IPS-NIHi7 (cell line): ENCODE measurements at regions not wholly inside any gene's neighbourhood (a gene's known extent, or its start where the extent isn't known, plus 50 kb on each side); places are given as distances from the start of the nearest gene placed in this dataset.
"Not testable (repeated sequence)": the region's sequence is repeated elsewhere in the genome, so short reads cannot be mapped to it uniquely, and the experiment has no call there.

Experiments
- DNase-seq: peaks from one replicate; pipeline ENCODE4 v3.0.0; 2012; ENCODE audit warnings: mixed read lengths; ENCODE audit errors: extremely low spot score

- no peak for DNase-seq
Observed at GRCh38 chr20:11677836-11678235, 239.9 kb upstream of the BTBD3 start.

DNA sequence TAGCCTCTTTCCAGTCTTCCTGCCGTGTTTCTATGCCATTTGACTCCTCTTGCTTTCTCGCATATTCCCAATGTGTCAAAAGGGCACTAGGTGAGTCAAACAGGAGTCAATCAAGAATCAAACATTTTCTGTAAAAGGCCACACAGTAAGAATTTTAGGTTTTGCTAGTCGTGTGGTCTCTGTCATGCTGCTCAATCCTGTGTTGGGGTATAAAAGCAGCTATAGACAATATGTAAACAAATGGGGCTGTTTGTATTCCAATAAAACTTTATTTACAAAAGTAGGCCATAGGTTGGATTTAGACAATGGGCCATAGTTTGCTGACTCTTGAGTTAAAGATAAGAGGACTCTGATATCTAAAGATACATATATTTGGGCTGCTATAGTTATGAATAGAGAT, 235.4 kb upstream of the BTBD3 start:
- no peak for DNase-seq

DNA sequence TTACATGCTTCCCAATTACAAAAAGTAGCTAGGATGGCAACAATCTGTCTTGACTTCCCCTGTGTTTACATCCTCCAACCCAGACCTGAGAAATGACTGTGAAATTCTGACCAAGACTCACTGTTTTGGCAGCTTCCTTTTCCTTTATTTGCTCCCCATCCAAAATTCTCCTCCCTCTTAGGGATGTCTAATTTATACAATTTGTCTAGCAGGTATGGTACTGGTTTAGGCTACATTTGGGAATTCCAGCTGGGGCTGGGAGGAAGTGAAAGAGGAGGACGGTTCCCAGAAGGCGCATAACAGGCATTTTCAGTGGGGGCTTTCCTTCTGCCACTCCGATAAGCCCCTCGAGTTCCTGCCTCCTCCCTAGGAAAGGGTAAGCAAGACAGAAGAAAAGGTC, 231.5 kb upstream of the BTBD3 start:
- no peak for DNase-seq

DNA sequence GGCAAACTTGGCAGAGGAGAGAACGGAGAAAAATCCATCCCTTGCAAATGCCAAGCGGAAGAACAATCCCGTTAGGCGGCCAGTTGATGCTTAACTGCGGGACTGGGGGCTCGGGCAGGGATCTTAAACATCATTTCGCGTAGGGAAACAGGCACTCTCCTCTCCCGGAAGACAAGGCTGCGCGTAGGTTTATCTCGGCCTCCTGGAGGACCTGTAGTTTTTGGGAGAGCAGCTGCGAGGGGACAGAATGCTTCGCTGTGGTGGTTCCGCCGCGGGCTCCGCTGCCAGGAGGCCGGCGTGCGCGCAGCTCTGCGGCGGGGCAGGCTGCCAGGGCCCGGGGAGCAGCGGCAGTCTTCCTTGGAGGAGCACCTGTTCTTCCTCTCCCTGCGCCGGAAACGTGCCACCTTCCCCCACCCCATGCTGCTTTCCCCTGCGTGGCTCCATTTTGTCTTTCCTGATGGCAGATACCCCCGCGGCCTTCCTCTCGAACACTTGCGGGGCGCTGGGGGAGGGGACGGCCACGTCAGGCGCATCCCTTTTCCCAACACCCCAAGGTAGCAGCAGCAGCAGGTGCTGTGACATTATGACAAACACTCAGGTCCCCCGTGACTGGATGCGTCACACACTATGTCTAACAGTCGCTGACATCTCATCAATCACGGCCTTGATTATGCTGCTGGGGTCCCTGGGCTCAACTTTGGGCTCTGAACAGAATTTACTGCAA, 230.7 kb upstream of the BTBD3 start:
- DNase-seq, result peak; percentile 48

DNA sequence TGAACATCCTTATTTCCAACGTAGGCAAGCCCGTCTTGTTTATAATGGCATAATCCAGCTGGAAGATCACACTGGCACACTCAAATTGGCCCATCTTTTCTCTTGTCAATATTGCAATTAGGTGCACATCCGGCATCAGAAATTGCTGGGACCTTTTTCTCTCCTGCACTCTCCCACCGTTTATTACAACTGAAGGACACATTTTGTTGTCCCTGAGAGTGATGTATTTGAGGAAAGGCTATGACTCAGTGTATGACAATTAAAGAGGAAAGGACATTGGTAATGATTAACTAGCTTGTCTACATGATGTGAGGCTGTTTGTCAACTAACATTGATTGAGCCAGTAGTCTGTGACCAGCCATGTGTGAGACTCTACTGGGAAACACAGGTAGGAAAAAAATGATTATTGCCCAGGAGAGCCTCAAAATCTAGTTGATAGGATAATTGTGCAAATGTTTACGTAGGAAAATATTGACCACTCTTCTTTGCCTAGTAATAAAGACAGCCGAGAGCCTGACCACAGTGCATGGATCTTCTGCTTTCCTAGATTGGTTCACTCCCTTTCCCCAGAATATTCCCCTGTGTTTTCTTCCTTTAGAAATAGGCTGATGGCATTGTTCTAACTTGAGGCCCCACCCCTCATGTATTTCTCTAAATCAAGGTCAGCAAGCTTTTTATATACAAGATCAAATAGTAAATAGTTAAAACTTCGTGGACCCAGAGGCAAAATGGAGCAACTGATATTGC, 230.0 kb upstream of the BTBD3 start:
- no peak for DNase-seq

DNA sequence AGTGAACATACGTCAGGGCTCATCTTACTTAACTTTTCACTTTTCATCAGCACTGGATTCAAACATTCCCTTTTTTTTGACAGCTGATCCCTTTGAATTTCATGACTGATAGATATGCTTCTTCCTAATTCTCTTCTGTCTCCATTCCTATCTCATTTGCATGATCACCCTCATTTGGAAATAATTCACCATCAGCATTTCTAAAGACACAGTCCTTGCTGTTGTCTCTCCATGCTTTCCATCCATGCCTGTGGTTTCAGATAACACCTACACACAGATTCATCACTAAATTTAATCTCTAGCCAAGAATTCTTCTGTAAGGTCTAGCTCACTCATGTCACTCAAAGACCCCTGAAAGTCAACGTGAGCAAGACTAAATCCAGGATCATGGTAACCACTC, 228.4 kb upstream of the BTBD3 start:
- DNase-seq, result no peak

DNA sequence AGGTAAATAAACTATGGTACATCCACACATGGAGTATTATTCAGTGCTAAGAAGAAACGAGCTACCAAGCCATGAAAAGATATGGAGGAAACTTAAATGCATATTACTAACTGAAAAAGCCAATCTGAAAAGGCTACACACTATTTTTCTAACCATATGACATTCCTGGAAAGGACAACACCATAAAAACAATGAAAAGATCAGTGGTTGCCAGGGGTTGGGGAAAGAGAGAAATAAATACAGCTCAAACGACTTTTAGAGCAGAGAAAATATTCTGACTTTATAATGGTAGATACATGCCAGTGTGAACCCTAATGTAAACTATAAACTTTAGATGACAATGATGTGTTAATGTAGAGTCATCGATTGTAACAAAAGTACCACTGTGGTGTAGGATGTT, 225.9 kb upstream of the BTBD3 start:
- DNase-seq, result no peak

DNA sequence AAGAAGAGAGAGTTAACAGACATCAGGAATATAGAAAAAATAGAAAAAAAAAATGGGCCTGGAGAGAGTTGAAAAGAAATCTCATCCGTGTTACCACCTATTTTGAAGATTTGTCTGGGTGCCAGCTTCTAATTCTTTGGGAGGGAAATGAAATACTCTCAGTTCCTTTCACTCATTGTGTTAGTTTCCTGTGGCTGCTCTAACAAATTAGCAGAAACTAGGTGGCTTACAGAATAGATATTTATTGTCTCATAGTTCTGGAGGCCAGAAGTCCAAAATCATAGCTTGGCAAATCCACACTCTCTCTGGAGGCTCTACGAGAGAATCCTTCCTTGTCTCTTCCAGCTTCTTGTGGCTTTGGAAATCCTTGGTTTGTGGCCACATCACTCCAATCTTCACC, 225.1 kb upstream of the BTBD3 start:
- DNase-seq, result no peak

DNA sequence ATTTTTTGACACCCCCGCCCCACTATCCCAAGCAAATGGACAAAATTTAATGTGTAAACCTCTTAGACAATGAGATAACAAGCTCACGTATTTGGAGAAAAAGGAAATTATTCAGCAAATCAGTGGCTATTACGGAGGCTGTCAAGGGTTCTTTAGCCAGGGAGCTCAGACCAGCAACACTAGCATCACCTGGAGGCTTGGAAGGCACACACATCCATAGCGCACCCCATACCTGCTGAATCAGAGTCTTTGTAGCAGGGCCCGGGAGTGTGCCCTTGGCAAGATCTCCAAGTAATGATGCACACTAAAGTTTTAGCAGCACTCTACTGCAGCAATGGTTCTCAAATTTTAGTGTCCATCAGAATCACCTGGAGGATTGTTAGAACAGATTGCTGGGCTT, 223.2 kb upstream of the BTBD3 start:
- peak; percentile 18 for DNase-seq

DNA sequence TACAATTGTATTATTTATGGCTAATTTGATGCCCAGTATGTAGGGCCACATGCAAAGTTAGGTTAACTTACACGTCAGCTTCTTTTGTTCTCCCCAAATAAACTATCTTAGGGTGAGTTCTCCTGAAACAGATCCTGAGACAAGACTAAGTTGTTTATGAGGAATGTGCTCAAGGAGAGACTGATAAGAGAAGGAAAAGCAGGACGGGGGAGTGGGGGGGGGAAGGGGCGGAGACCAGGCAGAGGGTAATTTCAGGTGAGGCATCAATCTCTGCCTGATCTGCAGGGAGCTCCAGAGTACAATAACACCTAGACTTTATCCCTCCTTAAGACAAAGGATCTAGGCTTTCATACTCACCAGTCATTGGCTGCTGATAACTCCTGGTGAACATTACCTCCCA, 220.6 kb upstream of the BTBD3 start:
- no peak for DNase-seq

DNA sequence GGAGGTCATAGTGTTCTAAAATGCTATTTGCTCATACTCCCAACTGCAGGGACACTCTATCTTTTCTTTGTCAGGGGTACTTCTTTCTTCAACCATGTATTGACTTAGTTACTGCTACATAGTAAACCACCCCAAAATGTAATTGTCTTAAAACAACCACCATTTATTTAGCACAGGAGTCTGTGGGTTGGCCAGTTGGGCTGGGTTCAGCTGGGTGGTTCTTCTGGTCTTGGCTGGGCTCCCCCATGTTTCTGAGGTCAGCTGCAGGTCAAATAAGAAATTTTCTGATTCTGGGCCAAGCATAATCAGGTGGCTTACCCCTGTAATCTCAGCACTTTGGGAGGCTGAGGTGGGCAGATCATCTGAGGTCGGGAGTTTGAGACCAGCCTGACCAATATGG, 220.0 kb upstream of the BTBD3 start:
- no peak for DNase-seq

- no peak for DNase-seq
Observed at GRCh38 chr20:11698124-11698523, 219.6 kb upstream of the BTBD3 start.

DNA sequence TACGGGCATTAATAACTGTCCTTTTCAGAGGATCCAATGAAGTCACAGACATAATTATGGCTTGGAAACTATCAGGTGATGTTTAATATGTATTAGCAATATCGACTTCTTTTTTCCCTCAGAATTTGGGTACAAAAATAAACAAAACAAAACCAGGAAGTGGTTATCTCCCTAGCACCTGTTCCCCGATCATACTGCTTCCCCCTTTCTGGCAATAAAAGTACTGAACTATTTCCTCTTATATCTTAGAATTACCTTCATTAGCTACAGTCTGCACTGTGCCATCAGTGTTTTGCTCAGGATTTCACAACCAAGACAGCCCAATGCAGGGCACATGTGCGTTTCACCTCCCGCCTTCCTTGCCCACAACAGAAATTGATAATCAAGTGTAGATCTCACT, 216.9 kb upstream of the BTBD3 start:
- DNase-seq, result no peak

DNA sequence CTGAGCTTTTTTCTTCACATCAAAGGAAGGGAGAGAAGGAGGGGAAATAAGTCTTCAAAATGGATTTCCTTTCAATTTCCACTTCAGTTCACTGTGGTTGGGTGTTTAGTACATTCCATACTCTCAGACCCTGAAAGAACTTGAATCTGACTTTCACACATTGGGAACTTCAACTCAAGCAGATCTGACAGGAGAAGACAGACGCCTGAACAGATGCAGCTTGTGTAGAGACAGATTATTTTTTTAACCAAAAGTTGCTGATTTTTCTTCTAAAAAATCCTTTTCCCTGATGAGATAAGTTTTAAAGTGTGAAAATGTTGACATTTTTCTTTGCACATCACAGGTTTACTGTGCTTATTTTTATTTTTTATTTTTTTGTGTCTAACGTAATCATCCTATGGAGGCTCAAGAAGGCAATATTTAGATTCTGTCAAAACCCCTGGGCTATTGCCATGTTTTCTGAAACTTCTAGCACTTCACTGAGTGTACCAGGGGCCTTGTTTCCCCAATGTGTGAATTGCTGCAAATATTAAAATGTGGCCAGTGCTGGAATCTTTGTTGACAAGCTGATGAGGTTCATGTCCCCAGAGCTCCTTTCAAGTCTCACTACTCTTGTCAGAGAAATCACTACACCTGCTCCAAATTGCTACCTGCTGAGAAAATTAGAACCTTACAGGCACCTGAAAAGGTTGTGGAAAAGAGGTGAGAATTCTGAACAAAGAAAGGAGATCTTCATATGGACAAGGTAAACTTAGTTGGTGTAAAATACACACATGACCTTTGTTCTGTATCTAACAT, 214.8 kb upstream of the BTBD3 start:
- no peak for DNase-seq

GRCh38 chr20:11705512-11705911, 212.2 kb upstream of the BTBD3 start:
- no peak for DNase-seq

DNA sequence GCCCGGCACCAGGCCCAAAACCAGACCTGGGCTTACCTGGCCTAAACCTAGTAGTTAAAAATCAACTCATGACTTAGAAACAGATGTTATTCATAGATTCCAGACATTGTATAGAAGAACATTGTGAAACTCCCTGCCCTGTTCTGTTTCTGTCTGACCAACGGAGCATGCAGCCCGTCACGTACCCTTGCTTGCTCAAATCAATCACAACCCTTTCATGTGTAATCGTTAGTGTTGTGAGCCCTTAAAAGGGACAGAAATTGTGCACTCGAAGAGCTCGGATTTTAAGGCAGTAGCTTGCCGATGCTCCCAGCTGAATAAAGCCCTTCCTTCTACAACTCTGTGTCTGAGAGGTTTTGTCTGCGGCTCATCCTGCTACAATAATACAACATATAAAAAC, 209.5 kb upstream of the BTBD3 start:
- not testable (repeated sequence) for DNase-seq

DNA sequence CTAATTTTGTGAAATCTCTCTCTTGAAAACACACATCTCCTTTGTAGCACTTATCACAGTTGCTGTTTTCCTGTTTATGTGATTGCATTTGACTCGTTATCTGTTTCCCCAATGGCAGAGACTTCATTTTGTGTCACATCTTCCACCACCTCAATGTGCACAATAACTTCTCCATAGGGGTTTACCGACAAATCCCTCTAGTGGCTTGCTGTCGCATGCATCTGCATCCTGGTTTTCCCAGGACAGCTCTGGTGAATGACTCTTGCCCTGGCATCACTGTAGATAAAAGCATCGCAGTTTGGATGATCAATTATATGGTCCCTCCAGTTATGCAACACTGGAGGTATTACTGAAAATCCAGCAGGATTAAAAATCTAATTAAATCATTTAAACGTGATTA, 206.5 kb upstream of the BTBD3 start:
- DNase-seq, result no peak

DNA sequence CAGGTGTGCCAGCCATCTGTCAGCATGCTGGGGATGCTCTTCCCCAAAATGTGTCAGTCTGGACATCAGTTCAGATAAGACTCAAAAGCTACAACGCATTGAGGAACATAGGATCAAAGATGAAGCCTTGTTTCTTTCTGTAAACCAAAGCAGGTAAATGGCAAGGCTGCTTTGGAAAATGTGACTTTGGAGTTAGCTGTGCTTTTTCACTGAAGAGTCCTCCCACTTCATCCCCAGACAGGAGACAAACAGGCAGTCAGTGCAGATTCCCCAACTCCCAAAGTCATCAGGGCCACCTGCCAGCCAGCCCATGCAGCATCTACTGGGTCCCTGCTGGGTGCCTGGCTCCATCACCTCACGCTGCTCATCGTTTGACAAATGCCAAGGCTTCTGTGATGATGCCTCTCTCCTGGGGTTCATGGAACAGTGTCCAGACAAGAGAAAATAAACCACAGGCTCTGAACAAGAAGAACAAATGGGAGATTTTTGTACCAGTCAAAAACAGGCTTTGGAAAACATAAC, 205.0 kb upstream of the BTBD3 start:
- DNase-seq, result no peak

- no peak for DNase-seq
Observed at GRCh38 chr20:11714886-11715285, 202.8 kb upstream of the BTBD3 start.

DNA sequence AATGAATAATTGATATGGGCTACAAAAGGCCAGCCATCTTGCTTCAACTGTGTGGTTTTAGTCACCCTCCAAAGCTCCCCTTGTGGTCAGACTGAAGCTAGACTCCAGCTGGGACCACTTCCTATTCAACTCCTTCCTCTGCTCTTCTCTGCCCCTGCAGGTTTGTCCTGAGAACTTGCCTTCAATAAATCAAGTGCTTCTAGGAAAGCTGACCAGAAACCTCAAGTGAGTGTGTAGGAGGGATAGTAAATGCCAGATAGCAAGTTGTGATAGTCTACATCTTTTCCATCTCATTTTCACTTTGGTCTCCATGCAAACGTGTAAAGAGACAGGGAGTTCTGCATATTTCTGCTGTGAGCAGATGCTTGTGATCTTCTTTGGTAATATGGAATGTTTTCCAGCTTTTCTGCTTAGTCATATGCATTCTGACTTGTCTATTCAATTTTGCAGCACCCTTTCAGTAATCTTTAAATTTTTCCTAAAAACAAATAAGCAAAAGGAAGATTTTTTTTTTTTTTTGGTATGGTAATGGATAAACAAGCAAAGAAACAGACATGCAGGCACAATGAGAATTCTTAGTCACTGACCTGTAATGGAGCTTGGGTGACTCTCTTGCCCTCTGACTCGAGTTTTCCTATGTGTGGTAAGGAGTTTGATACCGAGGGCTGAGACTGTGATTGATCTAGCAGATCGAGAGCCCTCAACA, 201.3 kb upstream of the BTBD3 start:
- peak; percentile 65 for DNase-seq

DNA sequence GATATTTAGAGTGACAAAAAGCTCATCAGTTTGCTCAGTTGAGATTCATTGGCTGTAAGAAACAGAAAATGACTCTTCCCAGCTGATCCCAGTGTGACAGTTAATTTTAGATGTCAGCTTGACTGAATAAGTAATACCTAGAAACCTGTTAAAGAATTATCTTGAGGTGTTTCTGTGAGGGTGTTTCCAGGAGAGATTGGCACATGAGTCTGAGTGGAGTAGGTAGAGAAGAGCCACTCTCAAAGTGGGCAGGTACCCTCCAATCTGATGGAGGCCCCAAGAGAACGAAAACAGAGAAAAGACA, 200.8 kb upstream of the BTBD3 start:
- no peak for DNase-seq

GRCh38 chr20:11717562-11717961, 200.1 kb upstream of the BTBD3 start:
- no peak for DNase-seq
